ENCODE measurements at regions not wholly inside any gene's neighbourhood (a gene's known extent, or its start where the extent isn't known, plus 50 kb on each side); places are given as distances from the start of the nearest gene placed in this dataset.
A peak's percentile ranks its signal among the peaks of the same experiment; 100 is the strongest.

DNA sequence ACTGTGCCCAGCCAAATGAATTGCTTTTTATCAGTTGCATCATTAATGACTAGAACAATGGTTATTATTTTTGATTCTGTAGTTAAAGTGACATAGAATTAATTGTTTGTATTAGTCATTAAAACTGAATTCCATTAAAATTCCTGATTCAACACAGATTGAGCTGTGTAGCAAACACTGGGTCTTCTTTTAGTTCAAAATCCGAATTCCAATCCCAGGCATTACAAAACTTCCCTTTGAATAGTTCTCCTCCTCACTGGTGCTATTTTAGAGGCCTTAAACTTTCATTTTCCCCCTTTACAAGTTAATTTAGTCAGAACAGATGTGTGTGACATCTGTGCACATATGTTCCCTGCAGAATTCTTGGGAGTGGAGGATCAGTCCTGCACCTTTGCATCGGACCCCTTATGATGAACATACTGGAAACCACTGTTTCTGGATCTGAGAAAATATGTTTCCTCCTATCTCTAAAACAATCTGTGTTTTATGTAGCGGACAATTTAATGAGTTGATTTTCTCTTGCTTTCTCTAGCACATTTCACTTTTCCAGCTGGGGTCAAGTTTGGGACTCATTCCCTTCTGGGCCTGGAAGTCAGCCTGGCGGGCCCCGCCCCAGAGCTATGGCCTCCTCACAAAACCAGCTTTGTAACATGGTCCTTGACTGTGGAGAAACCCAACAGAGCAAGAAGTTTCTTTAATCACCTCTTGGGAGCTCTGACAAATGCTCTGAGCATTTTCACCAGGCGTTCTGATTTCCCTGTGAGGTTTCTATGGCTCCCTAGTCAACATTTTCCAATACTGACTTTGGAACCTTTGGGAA, 87.9 kb upstream of the MAMDC2 start:
- no peak for DNase-seq (ENCODE audit: low read depth in 2 of 2)

DNA sequence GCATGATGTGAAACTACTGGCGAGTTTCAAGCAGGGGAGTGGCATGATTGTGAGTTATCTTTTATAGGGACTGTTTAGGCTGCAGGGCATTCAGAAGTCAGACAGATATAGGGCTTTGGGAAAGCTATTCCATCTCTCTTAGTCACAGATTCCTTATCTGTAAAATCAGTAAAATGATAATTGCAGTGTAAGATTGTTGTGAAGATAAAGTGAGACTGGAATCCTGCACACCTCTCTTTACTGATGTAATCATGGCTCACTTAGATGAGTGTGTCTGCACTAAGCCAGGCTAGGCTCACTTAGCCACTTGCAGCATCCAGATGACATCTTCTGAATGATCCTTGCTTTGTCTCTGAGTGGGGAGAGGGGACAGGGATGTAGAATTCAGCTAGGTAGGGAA, 81.8 kb upstream of the MAMDC2 start:
- no peak for DNase-seq (ENCODE audit: low read depth in 2 of 2)

DNA sequence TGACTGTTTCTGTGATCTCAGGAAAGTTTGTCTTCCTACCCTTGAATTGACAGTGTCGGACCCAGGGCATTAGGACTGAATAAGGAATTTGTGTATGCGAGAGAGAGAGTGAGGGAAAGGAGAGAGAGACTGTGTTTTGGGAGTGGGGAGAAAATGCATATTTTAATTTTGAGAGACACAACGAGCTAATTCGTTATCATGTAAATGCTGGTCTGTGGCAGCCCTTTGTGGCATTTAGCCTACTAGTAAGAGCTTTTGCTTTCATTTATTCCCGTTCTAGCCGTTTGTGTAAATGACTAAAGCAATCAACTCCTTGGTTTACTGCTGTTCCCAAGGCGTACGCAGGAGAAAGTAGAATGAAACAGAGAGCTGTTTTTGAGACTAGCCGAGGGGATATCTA, 79.8 kb upstream of the MAMDC2 start:
- no peak for DNase-seq (ENCODE audit: low read depth in 2 of 2)

DNA sequence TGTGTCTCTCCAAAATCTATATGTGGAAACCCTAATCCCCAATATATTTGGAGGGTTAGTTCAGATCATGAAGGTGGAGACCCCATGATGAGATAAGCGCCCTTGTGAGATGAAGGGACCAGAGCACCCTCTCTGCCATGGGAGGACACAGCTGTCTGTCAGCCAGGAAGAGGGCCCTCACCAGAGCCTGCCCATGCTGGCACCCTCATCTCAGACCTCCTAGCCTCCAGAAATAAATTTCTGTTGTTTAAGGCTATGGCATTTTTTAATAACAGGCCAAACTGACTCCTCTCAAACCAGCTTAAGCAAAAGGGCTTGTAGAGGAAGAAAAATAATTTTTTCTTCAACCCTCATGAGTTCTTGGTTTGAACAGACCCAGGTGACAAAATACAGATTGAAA, 79.2 kb upstream of the MAMDC2 start:
- DNase-seq (ENCODE audit: low read depth in 2 of 2): no peak

DNA sequence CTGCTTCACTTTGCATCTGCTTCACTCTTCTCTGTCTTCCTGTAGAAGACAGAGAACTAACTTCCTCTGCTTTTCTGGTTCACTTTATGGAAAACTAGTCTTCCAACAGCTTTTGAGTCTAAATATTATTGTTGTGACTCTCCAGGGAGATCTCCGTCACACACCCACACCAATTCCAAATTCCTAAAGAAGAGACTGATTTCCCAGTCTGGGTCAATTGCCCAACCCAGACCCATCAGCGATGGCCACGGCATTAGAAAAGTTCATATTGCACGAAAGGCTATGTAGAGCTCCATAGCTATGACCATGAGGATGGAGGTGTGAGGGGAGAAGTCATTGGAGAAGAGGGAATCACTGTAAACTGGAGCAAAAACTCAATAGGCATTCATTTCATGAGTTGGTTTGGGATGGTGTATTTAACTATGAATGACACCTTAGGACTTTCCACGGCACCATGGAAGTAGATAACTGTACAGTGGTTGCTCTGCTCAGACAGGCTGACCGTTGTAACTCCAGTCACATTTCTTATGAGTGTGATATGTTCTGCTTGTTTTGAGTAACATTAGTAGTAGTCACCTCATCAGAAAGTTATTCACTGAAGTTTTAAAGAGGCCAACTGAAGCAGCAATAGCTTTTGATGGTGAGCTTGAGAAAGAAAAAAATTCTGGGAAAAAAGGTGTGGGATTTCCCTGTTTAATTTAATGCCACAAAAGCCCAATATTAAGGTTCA, 78.1 kb upstream of the MAMDC2 start:
- no peak for DNase-seq (ENCODE audit: low read depth in 2 of 2)

DNA sequence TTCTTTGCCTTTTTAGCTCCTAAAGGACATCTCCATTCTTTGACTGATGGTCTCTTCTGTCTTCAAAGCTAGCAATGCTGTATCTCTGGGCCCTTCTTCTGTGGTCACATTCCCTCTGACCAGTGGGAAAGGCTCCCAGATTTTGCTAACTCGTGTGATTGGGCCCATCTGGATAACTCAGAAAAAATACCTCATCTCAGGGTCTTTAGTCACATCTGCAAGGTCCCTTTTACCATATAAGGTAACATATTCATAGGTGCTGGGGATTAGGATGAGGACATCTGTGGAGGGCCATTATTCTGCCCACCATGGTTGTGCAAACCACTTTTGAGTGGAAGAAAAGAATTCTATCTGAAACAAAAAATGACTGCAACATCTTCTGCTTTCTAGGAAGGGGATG, 76.3 kb upstream of the MAMDC2 start:
- no peak for DNase-seq (ENCODE audit: low read depth in 2 of 2)

DNA sequence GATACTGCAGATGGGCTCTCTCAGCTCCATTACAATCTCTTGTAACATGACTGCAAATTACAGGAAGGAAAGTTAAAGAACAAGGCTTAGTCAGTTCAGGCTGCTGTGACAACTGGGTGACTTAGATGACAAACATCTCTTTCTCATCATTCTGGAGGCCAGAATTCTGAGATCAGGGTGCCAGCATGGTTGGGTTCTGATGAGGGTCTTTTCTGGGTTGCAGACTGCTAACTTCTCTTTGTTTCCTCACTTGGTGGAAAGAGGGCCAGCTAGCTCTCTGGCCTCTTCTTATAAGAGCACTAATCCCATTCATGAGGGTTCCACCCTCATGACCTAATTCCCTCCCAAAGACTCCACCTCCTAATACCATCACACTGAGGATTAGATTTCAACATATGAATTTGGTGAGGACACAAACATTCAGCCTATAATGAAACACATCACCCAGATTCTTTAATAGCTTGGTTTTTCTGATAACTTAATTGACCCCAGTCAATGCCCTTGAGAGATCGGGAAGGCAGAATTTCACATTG, 73.6 kb upstream of the MAMDC2 start:
- no peak for DNase-seq (ENCODE audit: low read depth in 2 of 2)

DNA sequence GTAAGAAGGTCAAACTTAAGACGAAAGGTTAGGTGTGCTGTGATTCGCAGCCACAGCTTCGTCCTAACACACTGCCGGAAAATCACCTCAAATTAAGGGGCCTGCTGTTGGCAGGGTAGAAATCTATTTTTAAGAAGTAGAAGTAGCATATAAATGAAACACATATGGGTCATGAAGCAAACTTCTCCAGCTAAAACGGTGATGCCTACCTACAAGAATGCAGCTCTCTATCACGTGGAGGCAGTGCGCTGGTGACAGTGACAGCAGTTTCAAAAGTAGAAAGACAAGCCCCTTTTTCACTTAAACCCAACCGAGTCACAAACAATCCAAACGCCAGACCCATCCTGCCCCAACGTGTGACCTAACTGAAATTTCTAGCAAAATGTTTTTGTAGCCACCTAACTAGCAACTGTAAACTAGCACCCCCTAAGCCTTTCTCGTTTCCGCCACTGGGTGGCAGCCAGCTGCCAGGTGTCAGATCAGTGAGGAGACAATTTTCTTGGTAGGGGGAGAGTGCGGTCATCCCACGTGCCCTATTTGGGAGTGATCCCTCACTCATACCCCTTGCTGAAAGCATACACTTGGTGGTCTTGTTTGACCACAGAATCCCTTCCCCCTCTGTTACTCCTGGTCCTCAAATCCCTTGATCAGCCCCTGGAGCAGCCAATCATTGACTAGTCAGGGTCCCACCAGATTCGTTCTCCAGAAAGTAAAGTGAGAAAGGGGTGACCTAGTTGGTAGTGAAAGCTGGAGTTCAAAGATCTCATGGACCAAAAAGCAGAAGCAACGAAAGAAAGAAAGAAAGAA, 71.8 kb upstream of the MAMDC2 start:
- DNase-seq (ENCODE audit: low read depth in 2 of 2): peak in 1 of 2 experiments; percentile 46

DNA sequence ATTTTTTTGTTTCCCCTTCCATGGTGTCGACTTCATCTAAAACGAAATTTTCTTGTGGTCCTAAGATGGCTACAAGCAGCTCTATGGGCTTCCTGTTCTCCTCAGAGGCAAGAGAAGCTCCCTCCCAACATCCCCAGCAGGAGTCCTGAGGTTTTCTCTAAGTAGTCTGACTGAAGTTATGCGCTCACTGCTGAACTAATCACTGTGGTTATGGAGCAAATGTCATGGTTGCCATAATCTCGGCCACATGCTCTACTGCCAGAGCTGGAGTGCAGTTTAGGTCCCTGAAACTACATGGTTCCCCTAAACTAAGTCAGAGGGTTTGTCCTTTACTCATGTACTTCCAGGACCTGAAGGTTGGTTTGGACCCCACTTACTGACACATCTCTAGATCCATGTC, 68.0 kb upstream of the MAMDC2 start:
- no peak for DNase-seq (ENCODE audit: low read depth in 2 of 2)

DNA sequence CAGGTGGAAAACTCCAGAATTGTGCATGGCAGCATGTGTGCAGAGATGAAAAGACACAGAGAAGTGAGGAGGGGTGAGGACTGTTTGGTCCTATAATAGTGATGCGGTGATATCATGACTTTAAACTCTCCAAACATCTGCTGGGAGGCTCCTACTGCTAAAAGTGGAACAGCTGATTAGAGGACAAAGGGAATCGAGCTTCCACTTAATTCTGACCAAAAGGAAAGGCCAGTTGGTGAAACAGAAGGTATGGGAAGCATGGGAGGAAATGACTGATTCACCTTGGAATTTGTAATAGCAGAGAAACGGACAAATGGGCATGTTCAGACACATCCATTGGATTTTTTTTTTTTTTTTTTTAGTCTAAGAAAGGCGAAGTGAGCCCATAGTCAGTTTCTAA, 67.5 kb upstream of the MAMDC2 start:
- no peak for DNase-seq (ENCODE audit: low read depth in 2 of 2)

DNA sequence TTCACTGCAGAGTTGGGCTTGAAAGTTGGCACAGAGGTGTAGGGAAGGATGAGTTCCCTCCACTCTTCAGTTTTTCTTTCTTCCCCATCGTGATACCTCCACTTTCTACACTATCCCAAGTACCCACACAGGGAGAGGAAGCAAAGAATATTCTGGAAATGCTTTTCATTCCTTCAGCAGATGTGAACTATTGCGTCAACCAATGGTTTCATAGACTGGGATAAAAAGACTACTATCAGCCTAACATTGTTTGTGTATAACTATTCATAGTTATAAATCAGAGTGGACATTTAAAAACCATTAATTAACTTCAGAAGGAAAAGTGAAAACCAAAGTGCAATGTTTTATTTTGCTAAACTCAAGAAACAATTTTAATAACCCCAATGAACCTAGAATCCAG, 63.6 kb upstream of the MAMDC2 start:
- DNase-seq (ENCODE audit: low read depth in 2 of 2): no peak

DNA sequence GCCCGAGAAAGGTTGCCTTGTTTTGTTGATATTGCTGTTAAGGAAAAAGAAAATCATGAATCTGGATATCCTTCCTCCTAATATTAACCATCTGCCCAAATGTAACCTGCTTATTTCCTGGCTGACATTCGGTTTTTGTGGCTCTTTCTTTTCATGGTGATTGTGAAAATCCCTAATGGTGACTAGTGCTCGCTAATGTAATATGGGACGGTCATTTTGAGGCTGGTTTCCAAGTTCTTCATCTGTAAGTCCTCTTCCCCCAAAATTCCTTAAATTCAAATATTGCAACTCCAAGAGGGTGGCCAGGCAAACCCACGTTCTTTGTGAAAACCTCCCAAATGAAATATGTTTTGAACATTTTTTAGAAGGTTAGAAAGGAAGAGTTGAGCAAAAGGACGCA, 63.1 kb upstream of the MAMDC2 start:
- no peak for DNase-seq (ENCODE audit: low read depth in 2 of 2)

DNA sequence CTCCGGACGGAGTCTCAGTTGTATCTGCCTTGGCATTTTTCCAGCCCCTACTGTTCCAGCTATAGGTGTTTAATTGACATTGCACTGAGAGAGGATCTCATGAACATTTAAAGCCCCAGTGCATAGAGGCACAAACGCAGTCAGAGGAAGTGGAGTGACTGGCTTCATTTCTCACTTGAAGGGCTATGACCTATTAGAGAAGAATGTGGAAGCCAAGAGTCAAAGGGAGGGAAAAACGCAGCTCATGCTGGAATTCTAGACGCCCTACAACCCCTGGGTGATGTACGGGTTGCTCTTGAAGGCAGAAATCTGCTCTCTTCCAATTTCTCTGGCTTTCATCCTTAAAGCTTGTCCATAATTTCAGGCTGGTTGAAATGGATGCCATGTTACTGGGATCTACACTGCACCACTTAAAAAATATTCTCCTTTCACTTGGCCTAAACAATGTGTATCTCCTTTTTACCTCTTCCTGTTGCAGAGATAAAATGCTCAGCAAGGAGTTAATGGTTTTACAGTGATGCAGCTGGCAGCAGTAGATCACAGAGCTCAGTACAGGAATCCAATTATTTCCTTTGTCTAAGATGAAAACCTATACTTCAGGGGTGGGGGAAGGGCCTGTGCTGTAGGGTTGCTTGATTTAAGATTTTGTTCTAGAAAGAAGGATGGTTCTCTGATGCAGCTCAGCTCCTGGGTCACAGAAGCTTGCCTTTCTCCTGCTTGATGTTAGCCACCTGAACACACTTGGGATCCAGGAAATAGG, 61.8 kb upstream of the MAMDC2 start:
- DNase-seq (ENCODE audit: low read depth in 2 of 2): no peak

DNA sequence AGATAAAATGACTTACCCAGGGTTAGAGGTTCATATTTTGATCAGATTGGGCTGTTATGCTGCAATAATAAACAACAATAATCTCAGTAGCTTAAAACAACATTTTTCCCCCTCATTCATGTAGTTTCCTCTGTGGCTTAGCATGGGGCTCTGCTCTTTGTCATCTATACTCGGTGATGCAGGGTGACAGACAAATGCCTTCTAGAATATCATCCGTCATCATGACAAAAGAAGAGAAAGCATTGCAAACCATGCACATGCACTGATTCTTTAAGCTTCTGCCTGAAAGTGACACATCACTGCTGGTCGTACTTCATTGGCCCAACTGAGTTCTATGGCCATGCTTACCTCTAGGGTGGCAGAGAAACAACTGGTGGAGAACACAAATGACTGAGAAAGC, 58.8 kb upstream of the MAMDC2 start:
- DNase-seq (ENCODE audit: low read depth in 2 of 2): no peak

DNA sequence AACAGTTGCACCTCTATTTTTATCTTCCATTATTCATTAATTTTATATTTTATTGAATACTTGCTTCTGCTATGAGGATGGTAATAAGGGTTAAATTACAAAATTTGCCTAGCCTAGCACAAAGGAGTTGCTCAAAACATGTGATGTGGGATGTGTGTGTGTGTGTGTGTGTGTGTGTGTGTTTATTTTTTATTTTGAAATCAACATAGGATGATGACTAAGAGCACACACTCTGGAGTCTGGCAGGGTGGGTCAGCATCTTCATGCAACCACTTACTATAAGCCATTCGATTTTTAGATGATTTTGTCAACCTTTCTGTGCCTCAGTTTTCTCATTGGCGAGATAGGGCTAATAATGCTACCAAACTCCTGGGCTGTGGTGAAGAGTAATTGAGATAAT, 57.7 kb upstream of the MAMDC2 start:
- no peak for DNase-seq (ENCODE audit: low read depth in 2 of 2)

DNA sequence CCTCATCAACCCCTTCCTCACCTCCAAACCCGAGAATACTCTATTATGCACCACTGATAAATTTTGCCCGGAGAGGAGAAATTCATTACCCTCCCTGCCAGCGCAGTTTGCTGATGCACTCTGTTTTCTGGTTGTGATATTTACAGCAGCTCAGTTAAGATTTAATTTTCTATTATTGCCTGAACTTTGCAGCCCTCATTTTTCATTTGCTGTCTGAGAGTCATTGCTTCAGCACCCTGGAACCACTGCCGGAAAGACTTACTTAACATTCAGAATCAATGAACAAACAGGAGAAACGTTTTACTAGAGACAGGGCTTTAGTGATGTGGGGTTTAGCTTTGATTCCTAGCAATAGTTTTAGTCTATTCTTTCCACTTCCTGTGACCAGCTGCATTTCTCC, 56.7 kb upstream of the MAMDC2 start:
- no peak for DNase-seq (ENCODE audit: low read depth in 2 of 2)

DNA sequence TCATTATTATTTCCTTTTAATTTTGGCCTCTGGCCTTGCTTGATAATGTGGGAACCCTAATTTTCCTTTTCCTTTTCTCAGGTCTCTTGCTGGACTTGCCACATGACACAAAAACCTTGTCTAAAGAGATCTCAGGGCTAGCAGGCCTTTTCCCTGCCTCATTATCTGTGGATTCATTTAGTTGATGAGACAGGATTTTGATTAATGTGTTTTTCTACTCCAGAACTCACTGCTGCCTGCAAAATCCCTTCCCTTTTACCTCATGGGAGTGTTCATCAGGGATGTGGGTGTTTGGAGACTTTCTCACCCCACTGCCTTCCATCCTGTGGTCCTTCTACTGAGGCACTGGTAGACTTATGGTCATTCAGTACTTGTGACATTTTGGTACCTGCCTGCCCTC, 56.2 kb upstream of the MAMDC2 start:
- no peak for DNase-seq (ENCODE audit: low read depth in 2 of 2)

DNA sequence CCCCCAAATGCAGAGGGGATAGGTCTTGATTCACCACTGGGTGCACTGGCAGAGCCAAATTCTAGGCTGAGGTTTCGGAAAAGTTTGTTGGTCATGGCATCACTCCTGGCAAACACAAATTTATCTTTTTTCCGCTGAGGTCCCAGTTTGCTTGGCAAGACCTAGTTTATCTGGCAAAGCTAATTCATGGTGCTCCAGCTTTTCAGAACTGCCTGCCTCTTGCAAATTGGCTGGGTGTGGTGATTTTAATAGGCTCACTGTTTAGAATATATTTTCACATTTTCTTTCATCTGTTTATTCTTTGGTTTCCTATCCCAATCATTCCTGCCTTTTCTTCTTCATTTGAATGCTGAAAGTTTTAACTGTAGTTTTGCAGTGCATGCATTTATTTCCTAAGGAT, 50.5 kb upstream of the MAMDC2 start:
- no peak for DNase-seq (ENCODE audit: low read depth in 2 of 2)
